Left hindlimb (tissue), 1 donor: ENCODE measurements at regions not wholly inside any gene's neighbourhood (a gene's known extent, or its start where the extent isn't known, plus 50 kb on each side); places are given as distances from the start of the nearest gene placed in this dataset.
"Not testable (repeated sequence)": the region's sequence is repeated elsewhere in the genome, so short reads cannot be mapped to it uniquely, and the experiment has no call there.

Experiments used
- DNase-seq: peaks from one replicate; pipeline ENCODE4 v3.0.0-alpha.2; 2018

DNA sequence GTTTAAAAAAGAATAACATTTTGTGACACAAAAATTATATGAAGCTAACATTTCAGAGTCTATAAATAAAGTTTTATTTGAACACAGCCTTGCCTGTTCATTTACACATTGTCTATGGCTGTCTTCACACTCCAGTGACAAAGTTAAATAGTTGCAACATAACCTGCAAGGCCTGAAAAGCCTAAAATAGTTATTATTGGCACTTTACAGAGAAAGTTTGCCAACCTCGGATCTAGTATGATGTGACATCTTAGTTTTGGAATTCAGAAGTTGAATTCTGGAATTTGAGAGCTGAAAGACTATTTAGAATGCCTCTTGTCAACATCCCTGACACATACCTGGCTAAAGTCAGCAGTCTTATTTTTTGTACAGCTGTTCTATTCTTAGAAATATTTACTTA is 68.3 kb downstream of the DYRK2 start:
- no peak for DNase-seq

DNA sequence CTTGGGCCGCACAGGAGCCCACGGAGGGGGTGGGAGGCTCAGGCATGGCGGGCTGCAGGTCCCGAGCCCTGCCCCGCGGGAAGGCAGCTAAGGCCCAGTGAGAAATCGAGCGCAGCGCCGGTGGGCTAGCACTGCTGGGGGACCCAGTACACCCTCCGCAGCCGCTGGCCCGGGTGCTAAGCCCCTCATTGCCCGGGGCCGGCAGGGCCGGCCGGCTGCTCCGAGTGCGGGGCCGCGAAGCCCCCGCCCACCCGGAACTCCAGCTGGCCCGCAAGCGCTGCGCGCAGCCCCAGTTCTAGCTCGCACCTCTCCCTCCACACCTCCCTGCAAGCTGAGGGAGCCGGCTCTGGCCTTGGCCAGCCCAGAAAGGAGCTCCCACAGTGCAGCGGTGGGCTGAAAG is 70.8 kb downstream of the DYRK2 start:
- DNase-seq, result not testable (repeated sequence)

DNA sequence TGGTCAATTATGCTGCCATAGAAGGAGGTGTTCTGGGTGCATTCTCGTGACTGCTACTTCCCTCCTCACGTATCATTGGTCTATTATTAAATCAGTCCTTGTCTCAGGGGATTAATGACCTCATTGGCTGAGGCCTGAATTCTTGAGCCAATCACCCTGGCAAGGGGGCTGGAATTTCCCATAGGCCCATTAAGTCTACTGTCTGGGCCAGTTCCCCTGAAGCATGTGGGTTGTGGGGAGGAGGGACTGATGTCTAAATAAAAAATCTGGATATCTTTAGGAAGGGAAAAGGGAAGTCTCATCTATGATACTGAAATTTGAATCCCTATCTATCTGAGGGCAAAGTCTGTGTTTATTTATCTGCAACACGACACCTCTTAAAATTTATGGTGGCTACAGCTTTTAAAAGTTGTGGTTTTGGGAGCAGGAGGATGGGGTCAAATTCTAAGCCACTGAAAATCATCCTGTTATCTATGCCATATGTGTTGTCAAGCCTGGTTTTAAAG is 71.9 kb downstream of the DYRK2 start:
- no peak for DNase-seq

DNA sequence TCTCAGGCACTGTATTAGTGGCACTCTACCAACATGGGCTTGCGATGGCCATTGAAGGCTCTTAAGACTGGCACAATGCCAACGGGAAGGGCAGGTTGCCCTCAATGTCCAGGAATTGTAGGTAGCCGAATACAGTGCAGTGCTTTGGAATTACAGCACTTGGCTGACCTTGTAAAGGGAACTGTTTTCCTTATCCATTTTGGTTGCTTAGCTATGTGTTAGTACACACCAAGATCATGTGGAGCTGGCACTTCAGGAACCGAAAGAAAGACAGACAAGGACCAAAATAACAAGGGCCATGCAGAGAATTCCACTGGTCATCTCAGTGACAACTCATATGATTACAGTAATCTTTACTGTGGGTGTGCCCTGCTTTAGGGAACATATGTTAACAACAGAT is 72.7 kb downstream of the DYRK2 start:
- DNase-seq, result no peak

DNA sequence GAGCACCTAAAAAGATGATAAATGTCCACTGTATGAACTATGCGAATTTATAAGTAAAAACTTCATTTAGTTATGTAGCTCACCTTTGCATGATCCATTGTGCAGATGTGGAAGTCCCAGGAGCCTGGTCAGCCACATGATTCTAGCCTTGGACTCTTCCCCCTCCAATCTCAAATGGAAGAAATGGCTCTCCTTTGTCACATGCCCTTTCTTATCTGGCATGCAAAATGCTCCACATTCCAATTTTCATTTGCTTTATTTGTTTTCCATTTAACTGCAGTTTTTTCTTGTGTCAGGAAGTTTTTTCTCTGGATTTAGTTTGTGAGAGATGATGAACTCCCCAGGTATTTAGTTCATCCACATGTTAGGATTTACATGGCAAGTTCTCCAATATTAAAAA is 73.8 kb downstream of the DYRK2 start:
- no peak for DNase-seq

DNA sequence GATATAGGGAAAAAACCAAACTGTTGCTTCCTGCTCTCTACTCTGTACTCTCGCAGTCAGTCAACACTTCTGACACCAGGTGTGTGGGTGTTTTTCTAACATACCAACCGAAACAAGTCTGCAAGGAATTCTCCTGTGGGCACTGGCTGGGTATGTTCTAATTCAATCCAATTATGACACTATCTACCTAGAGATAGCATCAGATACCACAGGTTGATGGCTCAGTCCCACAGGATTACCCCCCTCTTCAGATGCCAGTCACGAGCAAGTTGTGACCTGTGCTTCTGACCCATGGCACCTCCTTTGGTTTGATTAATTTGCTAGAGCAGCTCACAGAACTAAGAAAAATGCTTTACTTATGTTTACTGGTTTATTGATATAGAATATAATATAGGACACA is 78.3 kb downstream of the DYRK2 start:
- no peak for DNase-seq

DNA sequence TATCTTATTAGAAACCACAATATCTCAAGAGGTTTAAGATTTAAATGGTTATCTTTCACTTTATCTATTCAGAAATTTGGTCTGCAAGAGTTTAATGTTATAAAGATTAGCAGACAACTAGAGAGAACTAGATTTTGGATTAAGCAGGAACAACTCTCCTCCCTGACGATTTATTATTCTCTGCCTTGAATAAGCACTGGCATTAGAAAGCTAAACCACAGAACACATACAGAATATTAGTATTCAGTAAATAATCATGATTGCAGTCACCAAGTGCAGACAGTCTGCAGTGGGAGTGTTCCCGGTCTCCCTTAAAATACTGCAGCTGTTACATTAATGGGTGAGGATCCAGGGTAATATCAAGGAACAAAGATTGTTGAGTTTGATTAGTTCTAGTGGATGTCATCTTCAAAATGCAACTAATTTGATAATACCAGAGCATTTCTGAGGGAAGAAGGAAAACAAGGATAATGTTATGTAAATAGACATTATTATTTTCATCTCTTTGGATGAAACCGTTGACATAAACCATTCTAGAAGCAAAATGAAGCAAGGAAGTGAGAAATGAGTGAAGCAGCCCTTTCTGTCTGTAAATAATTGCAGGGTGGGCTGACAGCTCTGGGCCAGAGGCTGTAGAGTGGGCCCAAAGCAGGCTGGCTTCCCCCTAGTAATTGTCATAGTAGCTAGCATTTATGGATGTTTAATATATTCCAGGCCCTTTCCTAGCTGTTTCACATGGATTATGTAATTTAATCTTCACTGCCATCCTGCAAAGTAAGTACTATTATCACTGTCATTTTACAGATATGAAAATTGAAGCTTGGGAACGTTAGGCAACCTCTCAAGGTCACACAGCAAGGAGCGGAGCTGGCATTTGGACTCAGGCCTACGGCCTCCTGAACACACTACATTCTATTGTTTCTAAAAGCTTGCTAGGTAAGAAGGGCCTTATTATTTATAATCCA is 79.4 kb downstream of the DYRK2 start:
- no peak for DNase-seq

DNA sequence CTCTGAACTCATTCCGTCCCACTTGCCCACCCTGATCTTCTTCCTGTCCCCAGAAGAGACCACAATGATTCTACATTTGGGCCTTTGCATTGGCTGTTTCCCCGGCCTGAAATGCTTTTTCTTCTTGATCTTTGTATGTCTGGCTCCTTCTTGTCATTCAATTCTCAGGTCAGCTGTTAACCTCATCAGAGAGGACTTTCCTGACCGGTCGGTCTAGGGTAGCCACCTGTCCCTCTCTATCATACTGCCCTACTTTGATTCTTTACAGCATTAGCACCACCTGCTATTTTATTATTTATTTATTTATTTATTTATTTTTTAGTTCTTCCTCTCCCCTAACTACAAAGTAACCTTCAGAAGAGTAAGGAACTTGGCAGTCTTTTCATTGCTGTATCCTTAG is 84.3 kb downstream of the DYRK2 start:
- no peak for DNase-seq

DNA sequence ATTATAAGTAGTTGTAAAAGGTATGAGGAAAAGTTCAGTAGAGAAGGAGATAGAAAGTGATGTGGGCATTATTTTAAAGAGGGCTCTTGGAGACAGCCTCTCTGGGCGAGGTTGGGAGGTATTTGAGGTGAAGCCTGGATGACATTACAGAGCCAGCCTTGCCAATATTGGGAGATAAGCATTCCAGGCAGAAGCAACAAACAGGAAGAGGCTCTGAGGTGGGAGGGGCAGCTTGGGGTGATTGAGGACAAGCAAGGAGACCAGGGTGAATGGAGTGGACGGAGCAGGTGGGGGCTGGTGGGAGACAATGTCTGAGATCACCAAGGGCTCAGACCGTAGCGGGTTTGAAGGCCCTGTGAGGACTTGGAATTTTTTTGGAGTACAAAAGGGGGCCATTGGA is 87.3 kb downstream of the DYRK2 start:
- DNase-seq, result no peak

DNA sequence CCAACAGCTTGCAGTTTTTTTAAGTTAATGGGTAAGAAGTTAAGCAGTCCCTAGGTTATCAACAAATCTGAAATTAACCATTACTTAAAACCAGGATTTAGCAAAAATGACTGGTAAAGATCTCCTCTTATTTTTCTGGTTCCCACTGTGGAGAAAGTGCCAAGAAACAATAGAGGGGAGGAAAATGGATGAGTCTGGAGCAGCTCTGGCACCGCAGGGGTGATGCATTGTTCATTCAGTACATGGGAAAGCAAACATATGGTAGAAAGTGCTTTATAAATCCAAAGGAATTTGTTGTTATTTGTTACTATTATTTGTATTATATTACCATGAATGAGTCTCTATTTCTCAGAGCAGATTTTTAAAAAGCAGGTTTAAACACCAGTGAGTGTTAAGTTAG is 92.2 kb downstream of the DYRK2 start:
- no peak for DNase-seq

DNA sequence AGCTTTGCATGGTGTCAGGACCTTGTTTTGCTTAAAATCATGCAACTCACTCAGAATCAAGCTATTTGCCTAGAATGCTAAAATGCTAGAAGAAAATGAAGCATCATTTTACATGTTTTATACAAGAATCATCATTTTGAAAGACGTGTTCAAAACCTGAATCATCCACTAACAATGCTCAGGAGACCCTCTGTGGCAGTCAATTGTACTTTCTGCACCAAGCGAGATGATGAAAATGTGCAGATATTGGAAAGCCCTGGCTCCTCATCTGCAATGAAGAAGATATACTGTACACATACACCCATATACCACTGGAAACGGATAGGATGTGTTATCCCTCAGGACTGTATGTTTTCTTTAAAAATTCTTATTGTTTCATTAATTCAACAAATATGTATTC is 92.7 kb downstream of the DYRK2 start:
- DNase-seq, result no peak

DNA sequence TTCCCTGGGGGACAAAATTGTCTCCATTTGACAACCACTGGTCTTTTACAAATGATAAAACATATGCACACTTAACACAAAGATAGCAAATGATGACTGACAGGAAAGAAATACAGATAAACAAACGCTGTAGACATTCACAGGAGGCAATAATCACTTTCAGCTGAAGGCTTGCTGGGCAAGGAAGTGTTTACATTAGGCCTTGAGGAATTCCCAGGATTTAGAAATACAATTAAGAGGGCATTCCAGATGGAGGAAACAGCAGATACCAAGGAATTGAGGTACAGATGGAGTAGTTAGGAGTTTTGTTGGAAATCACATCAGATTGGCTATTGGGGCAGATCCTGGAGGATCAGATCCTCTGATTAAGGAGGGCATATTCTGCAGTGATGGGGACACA is 93.9 kb downstream of the DYRK2 start:
- DNase-seq, result no peak

DNA sequence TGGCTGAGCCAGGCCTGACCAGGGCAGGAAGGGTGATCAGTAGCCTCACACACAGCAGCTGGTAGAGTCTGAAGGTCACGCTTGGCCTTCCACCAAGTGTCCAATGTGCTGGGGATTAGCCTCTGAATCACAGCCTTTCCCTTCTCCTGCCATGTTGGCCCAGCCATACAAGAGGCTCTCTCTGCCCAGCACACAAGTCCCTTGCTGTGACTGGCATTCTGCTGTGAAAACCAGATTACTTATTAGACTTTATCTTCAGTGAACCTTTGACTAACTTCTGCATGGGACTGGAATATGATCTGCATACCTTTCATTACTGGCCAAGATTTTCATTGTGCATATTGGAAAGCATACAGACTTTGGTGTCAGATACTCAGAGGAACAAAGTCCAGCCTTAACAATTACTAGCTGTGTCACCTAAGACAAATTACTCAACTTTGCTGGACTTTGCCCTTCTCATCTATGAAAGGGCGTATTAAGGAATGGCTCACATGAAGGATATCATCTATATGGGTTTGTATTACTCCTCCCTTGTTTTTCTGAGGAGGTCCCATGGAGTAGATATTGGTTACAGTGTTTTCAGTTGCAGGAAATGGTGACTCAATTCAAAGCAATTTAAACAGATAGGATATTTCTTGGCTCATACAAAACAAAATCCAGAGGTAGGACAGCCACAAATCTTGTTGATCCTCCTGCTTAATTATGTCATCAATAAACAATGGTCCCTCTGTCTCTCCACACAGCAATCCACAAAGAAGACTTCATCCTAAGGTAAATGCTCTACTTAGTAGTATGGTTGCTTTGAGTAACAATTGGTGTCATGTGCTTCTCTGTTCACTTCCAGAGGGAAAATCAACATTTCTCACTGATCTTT is 99.6 kb downstream of the DYRK2 start:
- DNase-seq, result no peak

DNA sequence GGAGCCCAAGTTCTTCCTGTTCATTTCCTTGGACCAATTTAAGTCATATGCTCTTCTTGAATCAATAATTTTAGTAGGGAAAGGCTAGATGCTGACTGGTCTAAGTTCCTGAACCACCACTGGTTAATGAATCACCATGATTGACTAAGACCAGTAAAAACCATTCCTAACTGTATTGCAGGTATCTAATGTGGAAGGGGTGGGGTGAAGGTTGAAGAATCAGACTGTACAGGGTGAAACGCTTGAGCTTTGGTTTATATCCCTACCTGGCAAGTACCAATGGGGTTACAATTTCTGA is 100.1 kb downstream of the DYRK2 start:
- DNase-seq, result no peak

DNA sequence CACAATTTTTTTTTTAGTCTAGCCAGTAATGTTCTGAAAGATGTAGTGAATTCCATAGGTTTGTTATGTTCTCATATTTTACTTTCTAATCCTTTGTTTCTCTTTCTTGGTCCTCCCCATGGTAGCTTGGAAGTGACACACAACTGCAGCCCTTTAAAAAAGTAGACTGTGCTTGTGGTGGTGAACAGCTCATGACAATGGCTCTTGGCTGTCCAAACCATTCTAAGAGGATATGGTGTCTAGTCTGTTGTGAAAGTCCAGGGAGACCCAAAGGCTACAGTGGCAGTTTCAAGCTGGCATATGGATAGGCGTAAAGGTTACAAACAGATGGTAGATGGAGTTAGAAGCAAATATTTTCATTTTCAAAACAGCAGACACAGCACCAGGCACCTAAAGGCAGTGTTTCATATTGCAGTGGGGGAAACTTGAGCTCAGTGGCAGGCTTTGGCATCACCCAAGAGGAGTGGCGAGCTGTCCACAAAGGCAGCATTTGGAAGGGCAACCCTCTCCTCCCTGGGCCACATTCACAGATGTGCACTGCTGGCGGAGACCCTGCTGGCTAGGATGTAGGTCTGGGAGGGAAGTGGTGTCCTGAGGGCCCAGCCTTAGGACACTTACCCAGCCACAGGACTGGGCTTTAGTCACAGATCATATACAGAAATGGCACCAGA is 102.1 kb downstream of the DYRK2 start:
- no peak for DNase-seq

DNA sequence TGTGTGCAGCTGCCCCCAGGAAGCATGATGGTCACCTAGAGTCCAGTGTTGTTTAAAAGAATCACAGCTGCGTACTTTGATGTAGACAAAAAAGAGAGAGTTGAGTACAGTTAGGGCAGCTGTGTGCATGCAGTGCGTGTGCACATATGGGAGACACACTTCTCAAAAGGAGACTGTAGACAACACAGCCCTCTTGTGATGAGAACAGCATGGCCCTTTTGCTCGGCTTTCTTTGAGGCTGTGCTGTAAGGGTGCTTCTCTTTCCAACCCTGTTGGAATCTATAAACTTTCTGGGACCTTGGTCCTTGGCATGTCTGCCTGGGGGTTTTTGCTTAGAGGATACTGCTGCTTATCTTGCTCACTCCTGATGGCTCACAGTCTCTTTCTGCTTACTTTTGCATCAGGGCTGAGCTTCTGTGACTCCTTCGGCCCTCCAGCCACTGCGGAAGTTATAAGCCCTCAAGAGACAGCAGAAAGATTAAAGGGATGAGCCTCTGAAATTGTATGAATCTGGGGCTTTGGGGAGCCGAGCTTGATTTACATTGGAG is 102.9 kb downstream of the DYRK2 start:
- DNase-seq, result no peak

DNA sequence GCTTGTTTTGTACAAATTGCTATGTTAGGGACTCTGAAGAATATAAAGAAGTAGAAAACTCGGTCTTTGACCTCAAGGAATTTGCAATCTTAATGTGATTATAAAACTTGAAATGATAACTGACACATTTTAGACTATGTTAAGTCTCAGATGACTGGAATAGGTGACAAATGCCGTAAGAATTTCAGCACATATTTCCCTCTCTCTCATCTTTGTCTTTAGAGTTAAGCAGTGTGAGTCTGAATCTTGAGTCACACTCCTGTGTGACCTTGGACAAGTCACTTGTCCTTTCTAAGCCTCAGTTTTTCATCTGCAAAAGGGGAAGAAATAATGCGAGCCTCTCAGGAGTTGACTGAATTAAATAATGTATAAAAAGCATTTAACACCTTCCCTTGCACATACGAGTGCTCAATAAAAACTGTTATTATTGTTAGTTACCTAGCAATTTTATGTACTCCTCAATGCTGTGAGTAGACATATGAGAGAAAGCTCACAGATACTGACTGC is 103.7 kb downstream of the DYRK2 start:
- no peak for DNase-seq

DNA sequence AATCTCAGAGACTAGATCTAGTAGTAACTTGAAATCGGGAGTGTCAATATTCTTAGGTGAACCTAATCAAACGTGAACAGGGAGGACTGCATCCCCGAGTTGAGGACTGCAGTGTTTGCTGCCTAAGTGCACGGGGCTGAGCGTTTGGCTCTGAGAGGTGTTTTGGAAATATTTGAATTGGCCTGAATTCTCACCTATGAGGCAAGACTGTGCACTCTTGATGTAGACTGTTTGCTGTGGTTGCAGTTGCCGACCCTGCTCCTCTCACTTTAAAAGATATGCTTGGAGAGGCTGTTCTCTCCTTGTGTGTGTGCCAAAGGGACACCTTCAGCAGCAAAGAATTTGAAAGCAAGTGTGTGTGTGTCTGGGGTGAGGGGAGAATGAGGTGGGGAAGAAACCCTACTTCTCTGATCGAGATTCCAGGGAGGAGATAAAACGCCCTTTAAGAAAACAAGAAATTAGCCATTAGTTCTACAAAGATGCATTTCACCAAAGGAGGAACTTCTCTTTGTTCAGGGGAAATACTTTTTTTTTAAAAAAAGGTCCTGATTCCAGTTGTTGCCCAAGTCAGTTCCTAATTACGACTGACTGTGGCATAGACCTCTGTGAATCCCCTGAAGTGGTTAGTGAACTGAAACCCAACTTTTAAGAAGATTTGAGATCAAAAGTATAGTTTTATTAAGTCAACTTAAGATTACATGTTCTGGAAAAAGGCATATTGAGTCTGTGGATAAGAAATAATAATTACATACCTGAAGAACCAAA is 106.6 kb downstream of the DYRK2 start:
- no peak for DNase-seq

DNA sequence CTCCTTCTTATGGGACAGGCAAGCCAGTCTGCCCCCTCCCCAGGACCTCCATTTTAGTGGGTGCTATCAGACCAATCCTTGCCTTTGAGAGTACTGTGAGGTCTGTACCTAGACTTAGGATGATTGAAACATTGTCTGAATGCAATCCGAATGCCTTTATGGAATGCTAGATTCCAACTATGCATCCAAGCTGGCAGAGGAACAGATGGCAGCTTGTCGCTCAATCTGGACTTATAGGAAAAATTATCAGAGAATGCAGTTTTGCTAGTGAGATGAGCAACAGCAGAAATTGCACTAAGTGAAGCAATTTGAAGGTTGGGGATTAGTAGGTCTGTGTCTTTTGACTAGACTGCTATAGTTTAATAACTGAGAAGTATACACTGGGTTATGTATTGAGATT is 109.1 kb downstream of the DYRK2 start:
- DNase-seq, result no peak

DNA sequence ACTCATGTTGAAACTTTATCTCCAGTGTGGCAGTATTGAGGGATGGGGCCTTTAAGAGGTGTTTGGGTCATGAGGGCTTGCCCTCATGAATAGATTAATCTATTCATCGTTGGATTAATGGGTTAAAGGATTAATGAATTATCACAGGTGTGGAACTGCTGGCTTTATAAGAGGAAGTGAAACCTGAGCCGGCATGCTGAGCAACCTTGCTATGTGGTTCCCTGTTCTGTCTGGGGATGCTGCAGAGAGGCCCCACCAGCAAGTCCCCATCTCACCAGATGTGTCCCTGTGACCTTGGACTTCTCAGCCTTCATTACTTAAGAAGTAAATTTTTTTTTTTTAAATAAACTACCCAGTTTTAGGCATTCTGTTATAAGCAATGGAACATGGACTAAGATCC is 109.6 kb downstream of the DYRK2 start:
- no peak for DNase-seq

DNA sequence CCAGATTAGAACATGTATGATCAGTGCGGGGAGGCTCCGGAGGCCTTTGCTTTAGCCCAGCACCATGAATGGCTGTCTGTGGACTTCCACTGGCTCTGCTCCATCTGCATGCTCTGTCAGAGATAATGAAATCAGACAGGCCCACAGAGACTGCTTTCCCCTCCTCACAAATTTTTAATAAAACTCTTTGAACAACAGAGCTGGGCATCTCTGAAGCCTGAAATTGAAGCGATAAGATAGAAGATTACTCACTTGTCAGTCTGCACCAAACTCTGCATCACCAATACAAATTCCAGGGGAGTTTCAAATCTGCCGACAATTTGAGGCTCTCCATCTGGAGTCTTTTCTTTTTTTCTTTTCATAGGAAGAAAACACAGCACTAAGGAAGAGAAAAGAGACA is 110.0 kb downstream of the DYRK2 start:
- no peak for DNase-seq

DNA sequence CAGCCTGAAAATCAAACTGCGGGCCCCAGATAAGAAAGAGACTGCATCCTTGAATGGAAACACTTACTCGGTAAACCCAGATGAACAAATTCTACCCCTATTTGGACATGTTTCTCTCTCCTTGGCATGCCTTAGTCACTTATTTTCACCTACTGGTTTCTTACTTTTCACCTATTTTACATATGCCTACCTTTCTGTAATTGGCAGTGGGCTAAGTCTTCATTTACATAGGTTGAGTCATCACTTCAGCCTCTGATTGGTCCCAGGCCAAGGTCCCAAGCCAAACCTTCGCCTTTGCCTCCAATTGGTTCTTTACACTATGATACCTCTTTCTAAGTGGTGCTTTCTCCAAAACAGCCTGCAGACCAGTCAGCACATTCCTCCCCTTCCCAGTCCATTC is 111.3 kb downstream of the DYRK2 start:
- DNase-seq, result no peak
